SK-MEL-5 (cell line): ENCODE measurements at regions not wholly inside any gene's neighbourhood (a gene's known extent, or its start where the extent isn't known, plus 50 kb on each side); places are given as distances from the start of the nearest gene placed in this dataset.
A peak's percentile ranks its signal among the peaks of the same experiment; 100 is the strongest.

Experiments used
- DNase-seq: peaks from one replicate; pipeline ENCODE4 v3.0.0-alpha.2; 2016; ENCODE audit warnings: low read depth, low spot score
- in situ Hi-C: cut with HindIII; loops from 2 replicates; pipeline ENCODE4 v1.10.0; 2016; ENCODE audit warnings: low sequenced_read_pairs, high pct_unique_total_duplicates, low pct_unique_long_range_greater_than_20kb

GRCh38 chr5:118700510-118700909 lies 287.8 kb downstream of the DTWD2 start:
- DNase-seq = no peak
- in situ Hi-C loops = no loop called here

- in situ Hi-C loops = no loop called here
- DNase-seq = peak; percentile 55
Measured at GRCh38 chr5:118698774-118699173, 289.6 kb downstream of the DTWD2 start.

- in situ Hi-C loops = no loop called here
- DNase-seq = no peak
Measured at GRCh38 chr5:118696076-118696475, 292.3 kb downstream of the DTWD2 start.

GRCh38 chr5:118692811-118693342 lies 295.5 kb downstream of the DTWD2 start:
- DNase-seq = peak; percentile 3
- in situ Hi-C loops = no loop called here

GRCh38 chr5:118687661-118688621 lies 300.4 kb downstream of the DTWD2 start:
- DNase-seq = no peak

GRCh38 chr5:118687100-118687499 lies 301.2 kb downstream of the DTWD2 start:
- no peak for DNase-seq
- in situ Hi-C loops = no loop called here

More at GRCh38 chr5:118687661-118688621, 300.4 kb downstream of the DTWD2 start:
- in situ Hi-C loops = no loop called here

GRCh38 chr5:118681655-118682054 lies 306.7 kb downstream of the DTWD2 start:
- no peak for DNase-seq
- in situ Hi-C loops = no loop called here

GRCh38 chr5:118679264-118679940 lies 308.9 kb downstream of the DTWD2 start:
- DNase-seq = no peak
- in situ Hi-C loops = no loop called here

GRCh38 chr5:118678746-118679145 lies 309.6 kb downstream of the DTWD2 start:
- in situ Hi-C loops = no loop called here
- no peak for DNase-seq

GRCh38 chr5:118675247-118675646 lies 313.1 kb downstream of the DTWD2 start:
- DNase-seq = no peak

GRCh38 chr5:118657576-118657975 lies 330.8 kb downstream of the DTWD2 start:
- DNase-seq = no peak
- in situ Hi-C loops = no loop called here

More at GRCh38 chr5:118675247-118675646, 313.1 kb downstream of the DTWD2 start:
- in situ Hi-C loops = no loop called here

GRCh38 chr5:118653872-118654271 lies 334.5 kb downstream of the DTWD2 start:
- in situ Hi-C loops = no loop called here
- DNase-seq = no peak

GRCh38 chr5:118653183-118653582 lies 335.2 kb downstream of the DTWD2 start:
- DNase-seq = no peak
- in situ Hi-C loops = no loop called here

- no peak for DNase-seq
- in situ Hi-C loops = no loop called here
Measured at GRCh38 chr5:118651002-118651401, 337.3 kb downstream of the DTWD2 start.

- no peak for DNase-seq
- in situ Hi-C loops = no loop called here
Measured at GRCh38 chr5:118647587-118647986, 340.8 kb downstream of the DTWD2 start.

- in situ Hi-C loops = no loop called here
- no peak for DNase-seq
Measured at GRCh38 chr5:118646917-118647316, 341.4 kb downstream of the DTWD2 start.

- DNase-seq = peak; percentile 36
- in situ Hi-C loops = no loop called here
Measured at GRCh38 chr5:118637947-118638670, 350.2 kb downstream of the DTWD2 start.
